ENCODE measurements at regions not wholly inside any gene's neighbourhood (a gene's known extent, or its start where the extent isn't known, plus 50 kb on each side); places are given as distances from the start of the nearest gene placed in this dataset.

GRCh38 chr10:9869205-9869604 lies 1148.5 kb upstream of the CELF2 start:
- TF ChIP-seq YY1 (IDR thresholded peaks at IDR 0.05; ENCODE audit: insufficient read depth, insufficient read length) (no peak), ZNF274 (IDR thresholded peaks at IDR 0.05; ENCODE audit: low read depth, low read length) (no peak)
